Esophagus muscularis mucosa (tissue), 4 donors: ENCODE measurements at regions not wholly inside any gene's neighbourhood (a gene's known extent, or its start where the extent isn't known, plus 50 kb on each side); places are given as distances from the start of the nearest gene placed in this dataset.
"Not testable (repeated sequence)": the region's sequence is repeated elsewhere in the genome, so short reads cannot be mapped to it uniquely, and the experiment has no call there.

Source experiments
- EP300 ChIP-seq: sonication (generic); formaldehyde crosslinking; IDR thresholded peaks from one replicate; pipeline ENCODE4 v1.6.1; 2017; ENCODE audit warnings: antibody characterized with exemption
- POLR2A ChIP-seq: fragments of 450-650 bp; IDR thresholded peaks from one replicate; pipeline ENCODE4 v1.6.1; 2017; ENCODE audit warnings: antibody characterized with exemption, moderate library complexity, mild to moderate bottlenecking, low read depth
- POLR2AphosphoS5 ChIP-seq, 2 donors: sonication (generic); formaldehyde crosslinking; IDR thresholded peaks; one replicate each; pipeline ENCODE4 v1.6.1; 2017; ENCODE audit warnings: antibody characterized with exemption in 2 of 2
- TF ChIP-seq, protein P1 (sequence below), 3 experiments: fragments of 200-600 bp in 2 of 3; fragments of 450-650 bp in 1 of 3; sonication (generic) in 2 of 3; IDR thresholded peaks; one replicate each; pipeline ENCODE4 v1.5.1; 2017 to 2019; ENCODE audit warnings: antibody characterized with exemption in 3 of 3, mild to moderate bottlenecking in 2 of 3, moderate library complexity in 1 of 3

DNA sequence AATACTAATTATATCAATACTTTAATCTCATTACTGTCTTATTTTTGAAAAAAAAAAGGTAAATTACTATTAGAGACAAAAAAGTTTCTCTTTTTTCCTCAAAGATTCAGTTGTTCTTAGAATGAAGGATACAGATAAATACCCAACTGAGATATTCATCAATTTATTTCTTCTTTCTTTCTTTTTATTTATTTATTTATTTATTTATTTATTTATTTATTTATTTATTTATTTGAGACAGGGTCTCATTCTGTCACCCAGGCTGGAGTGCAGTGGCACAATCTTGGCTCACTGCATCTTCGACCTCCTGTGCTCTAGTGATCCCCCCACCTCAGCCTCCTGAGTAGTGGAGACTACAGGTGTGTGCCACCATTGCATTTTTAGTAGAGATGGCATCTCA is 1098.6 kb downstream of the GATA3 start:
- TF ChIP-seq, protein P1, sequence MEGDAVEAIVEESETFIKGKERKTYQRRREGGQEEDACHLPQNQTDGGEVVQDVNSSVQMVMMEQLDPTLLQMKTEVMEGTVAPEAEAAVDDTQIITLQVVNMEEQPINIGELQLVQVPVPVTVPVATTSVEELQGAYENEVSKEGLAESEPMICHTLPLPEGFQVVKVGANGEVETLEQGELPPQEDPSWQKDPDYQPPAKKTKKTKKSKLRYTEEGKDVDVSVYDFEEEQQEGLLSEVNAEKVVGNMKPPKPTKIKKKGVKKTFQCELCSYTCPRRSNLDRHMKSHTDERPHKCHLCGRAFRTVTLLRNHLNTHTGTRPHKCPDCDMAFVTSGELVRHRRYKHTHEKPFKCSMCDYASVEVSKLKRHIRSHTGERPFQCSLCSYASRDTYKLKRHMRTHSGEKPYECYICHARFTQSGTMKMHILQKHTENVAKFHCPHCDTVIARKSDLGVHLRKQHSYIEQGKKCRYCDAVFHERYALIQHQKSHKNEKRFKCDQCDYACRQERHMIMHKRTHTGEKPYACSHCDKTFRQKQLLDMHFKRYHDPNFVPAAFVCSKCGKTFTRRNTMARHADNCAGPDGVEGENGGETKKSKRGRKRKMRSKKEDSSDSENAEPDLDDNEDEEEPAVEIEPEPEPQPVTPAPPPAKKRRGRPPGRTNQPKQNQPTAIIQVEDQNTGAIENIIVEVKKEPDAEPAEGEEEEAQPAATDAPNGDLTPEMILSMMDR (IDR thresholded peaks at IDR 0.05) = not testable (repeated sequence)
- TF ChIP-seq EP300; POLR2AphosphoS5 (IDR thresholded peaks at IDR 0.05); POLR2A: not testable (repeated sequence)
